Kidney epithelial cell (primary cell): ENCODE measurements at regions not wholly inside any gene's neighbourhood (a gene's known extent, or its start where the extent isn't known, plus 50 kb on each side); places are given as distances from the start of the nearest gene placed in this dataset.
"Not testable (repeated sequence)": the region's sequence is repeated elsewhere in the genome, so short reads cannot be mapped to it uniquely, and the experiment has no call there.

Source experiments
- DNase-seq: peaks from one replicate; pipeline ENCODE4 v3.0.0-alpha.2; 2010; ENCODE audit warnings: low read depth
- H3K27me3 ChIP-seq: 2 replicates; pipeline ENCODE4 v1.6.0; 2011; ENCODE audit warnings: low read length; ENCODE audit not compliant: control insufficient read depth, insufficient read depth
- H3K36me3 ChIP-seq: 2 replicates; pipeline ENCODE4 v1.5.1; 2011; ENCODE audit warnings: low read length; ENCODE audit not compliant: control insufficient read depth, insufficient read depth
- H3K4me3 ChIP-seq: 2 replicates; pipeline ENCODE4 v1.5.1; 2011; ENCODE audit warnings: low read depth, mild to moderate bottlenecking, control low read depth, low read length
- CTCF ChIP-seq: IDR thresholded peaks from 2 replicates; pipeline ENCODE4 v1.5.1; 2011; ENCODE audit warnings: mild to moderate bottlenecking, moderate library complexity, low read length, control low read depth, inconsistent platforms; ENCODE audit not compliant: insufficient read depth, poor library complexity, severe bottlenecking

- not testable (repeated sequence) for DNase-seq
Observed at GRCh38 chr7:150047329-150047728, 173.6 kb downstream of the ATP6V0E2 start.

GRCh38 chr7:150047772-150048171 lies 174.0 kb downstream of the ATP6V0E2 start:
- not testable (repeated sequence) for H3K36me3 ChIP-seq, H3K4me3 ChIP-seq, DNase-seq
- H3K27me3 ChIP-seq, result peaks cover 21% of the 10 kb centered on the region

More at GRCh38 chr7:150047329-150047728, 173.6 kb downstream of the ATP6V0E2 start:
- peaks cover 21% of the 10 kb centered on the region for H3K27me3 ChIP-seq
- not testable (repeated sequence) for H3K4me3 ChIP-seq, H3K36me3 ChIP-seq

- not testable (repeated sequence) for DNase-seq, H3K36me3 ChIP-seq, H3K4me3 ChIP-seq
- H3K27me3 ChIP-seq, result peaks cover 21% of the 10 kb centered on the region
Observed at GRCh38 chr7:150048244-150049011, 174.7 kb downstream of the ATP6V0E2 start.

- H3K36me3 ChIP-seq, H3K4me3 ChIP-seq, DNase-seq: not testable (repeated sequence)
- peaks cover 21% of the 10 kb centered on the region for H3K27me3 ChIP-seq
Observed at GRCh38 chr7:150049012-150049655, 175.4 kb downstream of the ATP6V0E2 start.

GRCh38 chr7:150053396-150053795 lies 179.6 kb downstream of the ATP6V0E2 start:
- not testable (repeated sequence) for H3K36me3 ChIP-seq, DNase-seq, H3K4me3 ChIP-seq
- H3K27me3 ChIP-seq, result peaks cover 10% of the 10 kb centered on the region

GRCh38 chr7:150054242-150054641 lies 180.5 kb downstream of the ATP6V0E2 start:
- H3K4me3 ChIP-seq, DNase-seq, H3K36me3 ChIP-seq, H3K27me3 ChIP-seq: not testable (repeated sequence)

GRCh38 chr7:150060259-150061221 lies 186.8 kb downstream of the ATP6V0E2 start:
- not testable (repeated sequence) for H3K36me3 ChIP-seq, H3K4me3 ChIP-seq, H3K27me3 ChIP-seq, DNase-seq
- peak; percentile 22 for TF ChIP-seq CTCF

GRCh38 chr7:150063195-150063594 lies 189.4 kb downstream of the ATP6V0E2 start:
- not testable (repeated sequence) for DNase-seq, H3K36me3 ChIP-seq, H3K4me3 ChIP-seq, H3K27me3 ChIP-seq

GRCh38 chr7:150069555-150070313 lies 196.0 kb downstream of the ATP6V0E2 start:
- not testable (repeated sequence) for H3K36me3 ChIP-seq, DNase-seq, H3K4me3 ChIP-seq, H3K27me3 ChIP-seq

GRCh38 chr7:150077543-150077942 lies 203.8 kb downstream of the ATP6V0E2 start:
- not testable (repeated sequence) for H3K36me3 ChIP-seq, H3K4me3 ChIP-seq, DNase-seq, H3K27me3 ChIP-seq

GRCh38 chr7:150081865-150082264 lies 208.1 kb downstream of the ATP6V0E2 start:
- not testable (repeated sequence) for H3K27me3 ChIP-seq

GRCh38 chr7:150084724-150085123 lies 211.0 kb downstream of the ATP6V0E2 start:
- H3K4me3 ChIP-seq, DNase-seq, H3K27me3 ChIP-seq, H3K36me3 ChIP-seq: not testable (repeated sequence)

More at GRCh38 chr7:150081865-150082264, 208.1 kb downstream of the ATP6V0E2 start:
- not testable (repeated sequence) for DNase-seq, H3K4me3 ChIP-seq, H3K36me3 ChIP-seq

GRCh38 chr7:150087478-150087877 lies 213.7 kb downstream of the ATP6V0E2 start:
- H3K27me3 ChIP-seq, H3K36me3 ChIP-seq, H3K4me3 ChIP-seq, DNase-seq: not testable (repeated sequence)
